PC-3 (cell line): ENCODE measurements at regions not wholly inside any gene's neighbourhood (a gene's known extent, or its start where the extent isn't known, plus 50 kb on each side); places are given as distances from the start of the nearest gene placed in this dataset.

ENCODE experiments used
- CTCF ChIP-seq: fragments of 300-600 bp; sonication (generic); conservative IDR thresholded peaks from 2 replicates; pipeline ENCODE4 v1.5.1; 2017; ENCODE audit warnings: antibody characterized with exemption, low read depth, mild to moderate bottlenecking, low read length
- EZH2phosphoT487 ChIP-seq: fragments of 300-600 bp; sonication (generic); IDR thresholded peaks from 2 replicates; pipeline ENCODE4 v1.6.1; 2018; ENCODE audit warnings: mild to moderate bottlenecking, antibody characterized with exemption, low read length, borderline replicate concordance

DNA sequence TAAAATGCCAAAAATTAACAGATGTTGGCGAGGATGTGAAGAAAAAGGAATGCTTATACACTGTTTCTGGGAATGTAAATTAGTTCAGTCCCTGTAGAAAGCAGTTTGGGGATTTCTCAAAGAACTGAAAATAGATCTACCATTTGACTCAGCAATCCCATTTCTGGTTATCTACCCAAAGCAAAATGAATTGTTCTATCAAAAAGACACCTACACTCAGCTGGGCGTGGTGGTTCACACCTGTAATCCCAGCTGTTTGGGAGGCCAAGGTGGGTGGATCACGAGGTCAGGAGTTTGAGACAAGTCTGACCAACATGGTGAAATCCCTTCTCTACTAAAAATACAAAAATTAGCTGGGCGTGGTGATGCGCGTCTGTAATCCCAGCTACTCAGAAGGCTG, 279.3 kb upstream of the PDE3A start:
- TF ChIP-seq CTCF (no peak), EZH2phosphoT487 (no peak)
